SKM-1 (cell line): ENCODE measurements at regions not wholly inside any gene's neighbourhood (a gene's known extent, or its start where the extent isn't known, plus 50 kb on each side); places are given as distances from the start of the nearest gene placed in this dataset.
"Not testable (repeated sequence)": the region's sequence is repeated elsewhere in the genome, so short reads cannot be mapped to it uniquely, and the experiment has no call there.

Experiments
- DNase-seq: peaks from one replicate; lab custom pipeline; 2025; ENCODE audit not compliant: unreplicated experiment; lab: John Stamatoyannopoulos, UW

DNA sequence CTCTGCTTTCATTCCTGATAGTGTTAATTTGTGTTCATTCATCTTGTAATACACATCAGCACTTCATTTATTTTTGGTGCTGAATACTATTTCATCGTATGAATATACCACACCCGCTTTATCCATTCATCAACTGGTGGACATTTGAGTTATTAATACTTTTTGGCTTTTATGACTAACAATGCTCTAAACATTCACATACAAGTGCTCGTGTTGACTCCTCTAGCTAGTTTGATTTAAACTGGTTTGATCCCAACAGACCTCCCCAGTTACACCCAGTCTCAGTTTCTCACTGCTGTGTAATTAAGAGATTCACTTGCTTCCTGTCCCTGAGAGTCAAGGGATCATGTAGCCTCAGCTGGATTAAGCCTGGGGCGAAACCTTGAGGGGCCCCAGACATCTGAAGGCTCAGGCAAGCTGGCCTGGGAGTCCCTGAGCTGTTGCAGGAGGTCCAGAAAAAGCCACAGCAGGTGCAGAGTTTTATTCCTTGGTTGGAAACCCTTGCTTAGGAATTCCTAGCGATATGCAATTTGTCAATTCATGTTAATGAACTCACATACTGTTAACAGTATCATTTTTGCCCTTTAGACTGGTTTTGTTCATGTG lies 52.8 kb upstream of the CLDN24 start:
- DNase-seq = no peak

DNA sequence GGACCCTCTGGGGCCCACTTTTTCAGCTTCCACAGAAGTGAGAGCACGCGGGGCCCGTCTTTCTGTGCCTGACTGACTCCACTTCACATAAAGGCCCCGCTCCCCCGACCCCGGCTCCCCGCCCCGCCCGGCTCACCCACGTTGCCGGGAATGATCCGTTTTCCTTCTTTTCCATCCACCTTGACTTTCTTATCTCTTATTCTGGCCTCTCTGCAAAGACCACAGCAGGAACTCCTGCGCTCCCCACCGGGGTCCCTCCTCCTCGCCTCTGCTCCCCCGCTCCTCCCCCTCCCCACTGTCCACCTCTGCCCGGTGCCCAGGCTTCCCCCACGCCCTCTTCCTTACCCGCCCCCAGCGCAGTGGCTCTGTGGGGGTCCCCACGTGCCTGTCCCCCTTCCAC lies 54.2 kb upstream of the CLDN24 start:
- no peak for DNase-seq

DNA sequence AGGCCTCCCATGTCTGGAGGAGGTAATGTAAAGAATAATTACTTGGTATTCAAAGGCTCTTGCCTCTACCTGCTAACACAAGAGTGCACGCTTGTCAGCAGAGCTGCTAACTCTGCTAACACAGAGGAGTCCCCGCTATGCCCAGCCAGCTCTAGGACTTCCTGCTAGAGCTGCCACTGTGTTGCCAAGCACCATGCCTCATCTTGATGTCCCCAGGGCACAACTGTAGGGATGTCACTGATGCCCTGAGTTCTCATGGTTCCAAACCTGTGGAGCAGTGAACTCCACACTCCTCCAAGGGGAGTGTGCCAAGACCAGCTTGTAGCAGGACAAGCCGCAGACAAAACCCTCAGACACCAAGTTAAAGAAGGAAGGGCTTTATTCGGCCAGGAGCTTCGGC lies 55.3 kb upstream of the CLDN24 start:
- DNase-seq = no peak

DNA sequence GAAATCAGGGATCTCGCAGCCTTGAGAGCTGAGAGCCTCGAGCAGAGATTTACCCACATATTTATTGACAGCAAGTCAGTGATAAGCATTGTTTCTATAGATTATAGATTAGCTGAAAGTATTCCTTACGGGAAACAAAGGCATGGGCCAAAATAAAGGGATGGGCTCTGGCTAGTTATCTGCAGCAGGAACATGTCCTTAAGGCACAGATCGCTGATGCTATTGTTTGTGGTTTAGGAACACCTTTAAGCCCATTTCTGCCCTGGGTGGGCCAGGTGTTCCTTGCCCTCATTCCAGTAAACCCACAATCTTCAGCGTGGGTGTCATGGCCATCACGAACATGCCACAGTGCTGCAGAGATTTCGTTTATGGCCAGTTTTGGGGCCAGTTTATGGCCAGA lies 56.1 kb upstream of the CLDN24 start:
- not testable (repeated sequence) for DNase-seq

DNA sequence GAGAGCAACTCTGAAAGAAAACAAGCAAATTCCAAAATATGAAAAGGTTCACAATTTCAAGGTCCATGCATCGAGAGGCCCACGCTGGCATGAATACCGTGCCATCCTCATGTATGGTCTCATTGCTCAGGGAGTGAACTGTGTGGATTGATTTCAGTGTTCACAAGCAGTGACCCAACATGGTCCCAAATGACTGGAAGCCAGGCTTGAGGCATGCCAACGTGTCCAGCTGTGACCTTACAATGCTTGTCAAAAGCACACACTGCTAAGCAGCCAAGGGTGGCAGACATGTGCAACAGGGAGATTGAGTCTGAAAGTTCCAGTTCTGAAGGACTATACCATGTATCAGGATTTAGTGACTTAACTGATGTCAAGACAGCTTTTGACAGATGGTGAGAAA lies 58.7 kb upstream of the CLDN24 start:
- no peak for DNase-seq

DNA sequence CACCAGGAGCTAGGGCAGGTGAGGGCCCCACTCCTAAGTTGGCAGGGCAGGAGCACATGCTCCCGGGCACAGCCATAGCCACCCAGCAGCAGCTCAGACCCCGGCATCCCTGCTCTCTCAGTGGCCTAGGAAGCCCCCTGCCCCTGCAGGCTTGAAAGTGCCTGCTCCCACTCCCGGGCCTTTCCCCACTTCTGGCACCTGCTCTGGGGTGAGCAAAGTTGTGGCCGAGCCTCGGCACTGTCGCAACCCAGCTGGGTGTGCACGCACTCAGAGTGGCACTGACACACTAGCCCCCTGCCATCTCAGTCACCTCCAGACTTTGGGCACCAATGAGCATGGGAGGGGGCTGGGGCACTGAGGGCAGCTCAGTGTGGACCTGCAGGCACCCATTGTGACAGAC lies 60.8 kb upstream of the CDKN2AIP start:
- no peak for DNase-seq

DNA sequence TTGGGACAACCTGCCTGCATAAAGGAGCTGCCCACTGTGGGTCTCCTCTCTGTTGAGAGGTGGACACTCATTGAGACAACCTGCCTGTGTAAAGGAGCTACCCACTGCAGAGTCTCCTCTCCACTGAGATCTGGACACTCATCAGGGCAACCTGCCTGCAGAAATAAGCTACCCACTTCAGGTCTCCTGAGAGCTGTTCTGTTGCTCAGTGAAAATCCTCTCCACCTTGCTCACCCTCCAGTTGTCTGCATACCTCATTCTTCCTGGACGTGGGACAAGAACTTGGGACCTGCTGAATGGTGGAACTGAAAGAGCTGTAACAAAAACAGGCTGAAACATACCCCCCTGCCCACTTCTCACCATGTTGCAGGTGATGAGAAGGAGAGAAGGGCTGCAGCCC lies 59.9 kb upstream of the CDKN2AIP start:
- DNase-seq = no peak

DNA sequence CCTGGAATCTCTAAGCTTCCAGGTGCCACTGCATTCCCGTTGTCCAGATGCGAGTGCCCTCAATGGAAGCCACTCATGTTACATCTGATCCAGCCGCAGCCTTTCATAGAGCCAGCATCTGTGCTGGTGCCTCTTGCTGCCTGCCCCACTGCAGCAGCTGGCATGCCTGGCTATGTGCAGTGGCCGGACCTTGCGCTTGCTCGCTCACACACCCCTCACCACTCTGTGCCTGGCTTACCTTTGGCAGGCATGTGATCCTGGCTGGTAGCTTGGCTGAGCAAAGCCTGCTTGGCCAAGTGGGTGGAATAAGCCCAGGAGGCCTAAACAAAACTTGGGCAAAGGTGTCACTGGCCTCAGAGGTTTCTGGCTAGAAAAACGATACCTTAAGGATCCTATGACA lies 59.5 kb upstream of the CDKN2AIP start:
- no peak for DNase-seq

DNA sequence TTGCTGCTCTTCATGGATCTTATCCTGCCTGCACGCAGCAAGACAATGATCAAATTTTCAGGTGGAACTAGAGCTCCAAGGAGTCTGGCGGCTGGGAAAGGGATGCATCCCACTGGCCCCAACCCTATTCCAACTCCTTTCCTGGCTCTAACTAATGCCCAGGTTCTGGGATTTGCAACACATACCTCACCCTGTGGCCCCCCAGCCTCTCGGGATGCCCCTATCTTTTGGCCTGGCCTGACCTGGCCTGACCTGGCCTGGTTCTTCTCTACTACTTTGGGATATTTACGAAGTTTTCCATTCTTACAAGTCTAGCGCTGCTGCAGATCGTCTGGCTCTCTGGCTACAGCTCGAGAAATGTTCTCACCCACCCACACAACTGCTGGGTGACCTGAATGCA lies 56.4 kb upstream of the CDKN2AIP start:
- no peak for DNase-seq

DNA sequence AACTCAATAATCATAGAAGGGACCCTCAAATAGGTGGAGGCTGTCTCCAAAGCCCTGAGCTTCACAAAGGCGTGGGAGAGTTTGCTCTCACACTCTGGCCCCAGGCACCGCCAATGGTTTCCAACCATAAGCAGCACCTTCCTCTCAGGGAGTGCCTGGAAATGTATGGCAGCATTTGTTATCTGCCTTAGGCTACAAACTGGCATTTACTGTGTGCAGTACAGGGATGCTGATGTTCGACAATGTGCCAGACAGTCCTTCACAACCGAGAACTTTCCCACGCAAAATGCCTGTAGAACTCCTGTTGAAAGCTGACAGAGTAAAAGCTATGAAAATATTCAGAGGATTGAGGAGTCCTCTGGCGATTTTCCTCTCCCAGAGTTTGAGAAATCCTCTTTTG lies 55.7 kb upstream of the CDKN2AIP start:
- no peak for DNase-seq

DNA sequence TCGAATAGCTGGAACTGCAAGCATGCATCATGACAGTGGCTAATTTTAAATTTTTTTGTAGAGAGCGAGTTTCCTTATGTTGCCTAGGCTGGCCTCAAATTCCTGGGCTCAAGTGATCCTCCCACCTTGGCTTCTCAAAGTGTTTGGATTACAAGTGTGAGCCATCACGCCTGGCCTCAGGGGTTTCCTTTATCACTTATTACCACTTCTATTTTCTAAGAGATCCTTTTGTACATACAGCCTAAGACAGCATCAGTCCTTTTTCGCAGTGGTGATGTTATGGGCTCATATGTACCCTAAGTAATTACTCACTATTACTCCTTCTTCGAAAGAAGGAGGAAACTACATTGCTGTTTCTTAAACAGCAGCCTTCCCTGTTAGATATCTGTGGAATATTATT lies 54.1 kb upstream of the CDKN2AIP start:
- DNase-seq = no peak

DNA sequence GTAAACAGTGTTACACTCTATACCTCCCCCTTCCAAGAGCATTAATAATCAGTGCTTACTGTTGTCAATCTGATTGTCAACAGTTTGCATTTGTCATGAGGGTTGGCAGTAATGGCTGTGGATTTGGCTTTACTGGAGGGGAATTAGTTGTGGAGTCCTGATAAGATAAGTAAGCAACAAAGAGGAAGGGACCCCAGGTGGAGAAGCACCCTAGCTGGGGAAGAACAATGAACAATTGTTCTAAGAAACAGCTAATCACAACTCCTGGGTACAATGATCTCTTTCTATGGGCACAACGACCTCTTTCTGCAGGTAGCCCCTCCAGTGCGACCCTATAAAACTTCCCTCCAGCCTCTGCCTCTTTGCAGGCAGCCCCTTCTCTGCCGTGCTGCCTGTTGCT lies 53.2 kb upstream of the CDKN2AIP start:
- DNase-seq = no peak

DNA sequence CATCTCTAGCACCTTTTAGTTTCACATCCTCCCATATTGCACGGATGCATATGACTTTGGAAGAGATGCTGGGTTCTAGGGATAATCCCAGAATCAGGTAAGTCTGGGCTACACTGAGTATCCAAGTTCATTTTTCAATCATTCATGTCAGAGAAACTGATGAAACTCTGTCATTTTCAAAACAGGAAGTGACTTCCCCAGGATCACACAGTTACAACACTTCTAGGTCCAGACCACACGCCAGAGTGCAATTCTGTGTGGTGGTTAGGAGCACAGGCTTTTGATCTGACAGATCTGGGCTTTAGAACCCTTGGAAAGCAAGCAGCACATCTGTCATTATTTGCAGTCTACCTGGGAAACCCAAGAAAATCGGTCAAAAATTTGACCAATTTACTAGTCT lies 52.1 kb upstream of the CDKN2AIP start:
- peak; percentile 79 for DNase-seq

DNA sequence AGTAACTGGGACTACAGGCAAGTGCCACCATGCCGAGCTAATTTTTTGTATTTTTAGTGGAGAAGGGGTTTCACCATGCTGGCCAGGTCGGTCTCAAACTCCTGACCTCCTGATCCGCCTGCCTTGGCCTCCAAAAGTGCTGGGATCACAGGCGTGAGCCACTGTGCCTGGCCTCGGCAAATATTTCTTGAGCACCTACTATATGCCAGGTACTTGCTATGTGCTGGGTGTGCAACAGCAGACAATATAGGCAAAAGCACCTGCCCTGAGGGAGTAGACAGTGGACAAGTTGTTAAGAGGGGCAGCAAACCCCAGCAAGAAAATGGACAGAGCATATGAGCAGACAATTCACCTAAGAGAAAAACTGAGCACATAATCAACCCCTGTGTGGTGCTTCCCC lies 51.0 kb upstream of the CDKN2AIP start:
- DNase-seq = no peak

DNA sequence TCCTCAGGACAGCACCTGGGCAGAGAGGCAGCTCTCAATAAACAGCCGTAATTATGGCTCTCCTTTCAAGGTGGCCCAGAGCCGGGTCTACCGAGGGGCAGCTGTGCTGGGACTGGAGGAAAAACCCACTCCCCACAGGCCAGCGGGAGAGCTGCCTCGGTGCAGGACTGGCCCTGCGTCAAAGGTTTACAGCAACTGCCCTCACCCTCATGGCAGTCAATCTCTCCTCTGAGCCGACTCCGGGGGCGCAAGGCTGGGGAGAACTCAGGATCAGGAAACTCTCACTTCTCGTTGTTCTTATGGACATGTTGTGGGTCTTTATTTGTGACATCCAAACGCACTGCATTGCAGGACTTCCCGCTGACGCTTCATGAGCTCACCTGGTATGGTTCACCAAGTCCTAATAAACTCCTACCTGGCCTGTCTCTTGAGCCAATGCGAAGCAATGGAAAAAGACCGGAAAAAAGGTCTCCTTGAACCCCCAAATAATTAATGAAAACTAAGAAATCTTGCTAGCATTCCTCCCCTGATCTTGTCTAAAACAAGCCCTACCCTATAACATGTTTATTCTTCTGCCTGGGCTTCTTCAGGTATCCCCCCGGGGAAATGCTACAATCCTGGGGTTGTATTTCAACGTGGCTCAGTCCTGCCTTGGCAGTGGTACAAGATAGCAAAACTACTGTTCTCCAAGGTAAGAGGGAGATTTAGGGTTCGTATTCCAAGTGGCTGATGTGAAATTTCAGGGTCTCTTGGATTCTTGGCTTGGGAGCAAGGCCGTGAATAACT lies 50.1 kb upstream of the CDKN2AIP start:
- no peak for DNase-seq
